ENCODE measurements at regions not wholly inside any gene's neighbourhood (a gene's known extent, or its start where the extent isn't known, plus 50 kb on each side); places are given as distances from the start of the nearest gene placed in this dataset.

DNA sequence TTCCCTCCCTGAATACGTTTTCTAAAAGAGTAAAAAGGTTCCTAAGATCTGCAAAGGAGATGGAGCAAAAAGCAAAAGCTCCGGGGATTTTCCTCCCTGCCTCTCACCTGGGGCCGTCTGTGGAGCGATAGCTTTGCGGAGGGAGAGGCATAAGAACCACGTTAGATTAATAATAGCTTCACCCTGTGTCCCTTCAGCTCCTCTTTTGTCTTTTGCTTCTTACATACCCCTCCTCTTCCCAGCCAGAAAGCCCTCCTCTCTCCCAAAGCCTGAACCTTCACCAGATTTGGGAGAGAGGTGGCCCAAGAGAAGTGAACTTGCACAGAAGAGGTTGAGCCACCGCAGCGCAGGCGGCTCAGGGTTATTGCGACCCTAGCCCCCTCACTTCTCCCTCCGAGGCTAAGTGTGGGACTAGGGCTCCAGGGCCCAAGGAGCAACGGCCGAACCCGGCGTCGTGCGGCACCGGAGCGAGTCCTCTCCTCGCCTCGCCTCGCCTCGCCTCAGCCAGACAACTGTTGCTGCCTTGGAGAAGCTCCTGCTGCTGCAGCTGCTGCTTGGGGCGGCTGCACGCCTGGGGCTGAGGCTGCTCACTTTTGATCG lies 97.6 kb upstream of the HSD17B12 start:
- Histone ChIP-seq H3K4me3 (ENCODE audit: control insufficient read depth in 2 of 3, extremely low read depth in 1 of 3, insufficient read depth in 2 of 3, low read depth in 1 of 3, low read length in 3 of 3) (no peak overlapping the region), H3K4me1 (ENCODE audit: control insufficient read depth, extremely low read depth, insufficient read depth, low read length) (peaks cover 7% of the 10 kb centered on the region), H3K4me2 (ENCODE audit: control insufficient read depth, extremely low read depth, insufficient read depth, low read depth, low read length) (no peak overlapping the region), H3K79me2 (ENCODE audit: control insufficient read depth, insufficient read depth, low read length) (no peaks in the 10 kb centered on the region), H3K9me3 (ENCODE audit: control insufficient read depth, low read depth, low read length) (no peaks in the 10 kb centered on the region), H3K9me1 (ENCODE audit: control insufficient read depth, extremely low read depth, insufficient read depth, low read length) (no peaks in the 10 kb centered on the region), H3K9ac (ENCODE audit: control insufficient read depth, extremely low read depth, insufficient read depth, low read length) (no peak overlapping the region), H3K27ac (ENCODE audit: control insufficient read depth, insufficient read depth, low read length) (no peak overlapping the region), H4K20me1 (ENCODE audit: control insufficient read depth, extremely low read depth, insufficient read depth, low read length) (peaks cover 2% of the 10 kb centered on the region), H2AFZ (ENCODE audit: control insufficient read depth, low read length) (no peak overlapping the region), H3K36me3 (ENCODE audit: control insufficient read depth in 2 of 2, extremely low read depth in 1 of 2, insufficient read depth in 2 of 2, low read length in 2 of 2) (no peaks in the 10 kb centered on the region), H3K27me3 (ENCODE audit: control insufficient read depth, extremely low read depth, insufficient read depth, low read length) (peaks cover 74% of the 10 kb centered on the region)
- DNase-seq (ENCODE audit: low read depth, low spot score) (no peak), FAIRE-seq (no peak)
- dilution Hi-C loops (cut with MboI; ENCODE audit: extremely low pct_ligation_motif_present, low sequenced_read_pairs), result no loop called here
- TF ChIP-seq CTCF (optimal IDR thresholded peaks at IDR 0.05 in 1 of 3, IDR thresholded peaks at IDR 0.05 in 1 of 3, conservative IDR thresholded peaks at IDR 0.05 in 1 of 3; ENCODE audit: extremely low read depth in 1 of 3, insufficient read depth in 2 of 3, low read length in 3 of 3) (no peak), EZH2 (IDR thresholded peaks at IDR 0.05; ENCODE audit: low read length) (no peak)

DNA sequence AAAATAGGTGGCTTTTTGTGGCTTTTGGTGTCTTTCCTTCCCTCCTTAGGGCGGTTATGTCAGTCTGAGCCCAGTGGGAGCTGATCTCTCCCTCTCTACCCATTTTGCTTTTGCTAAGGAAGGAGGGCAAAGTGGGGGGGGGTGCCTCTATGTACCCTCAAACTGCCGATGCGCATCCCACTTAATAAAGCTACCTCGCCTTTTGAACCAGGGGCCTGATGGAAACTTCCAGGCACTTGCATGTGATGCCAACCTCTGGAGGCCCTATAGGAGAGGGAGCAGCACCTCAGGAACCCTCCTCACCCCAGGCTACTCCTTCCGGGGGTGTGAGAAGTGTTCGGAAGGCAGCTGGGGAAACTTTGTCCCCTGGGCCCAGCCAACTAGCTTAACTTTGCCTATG lies 97.0 kb upstream of the HSD17B12 start:
- no peaks in the 10 kb centered on the region for H3K79me2 ChIP-seq (ENCODE audit: control insufficient read depth, insufficient read depth, low read length)
- H3K4me2 ChIP-seq (ENCODE audit: control insufficient read depth, extremely low read depth, insufficient read depth, low read depth, low read length), result no peak overlapping the region
- peaks cover 2% of the 10 kb centered on the region for H4K20me1 ChIP-seq (ENCODE audit: control insufficient read depth, extremely low read depth, insufficient read depth, low read length)
- H3K9me1 ChIP-seq (ENCODE audit: control insufficient read depth, extremely low read depth, insufficient read depth, low read length), result no peaks in the 10 kb centered on the region
- dilution Hi-C loops (cut with MboI; ENCODE audit: extremely low pct_ligation_motif_present, low sequenced_read_pairs), result no loop called here
- no peaks in the 10 kb centered on the region for H3K36me3 ChIP-seq (ENCODE audit: control insufficient read depth in 2 of 2, extremely low read depth in 1 of 2, insufficient read depth in 2 of 2, low read length in 2 of 2)
- H3K9ac ChIP-seq (ENCODE audit: control insufficient read depth, extremely low read depth, insufficient read depth, low read length), result no peak overlapping the region
- H3K4me1 ChIP-seq (ENCODE audit: control insufficient read depth, extremely low read depth, insufficient read depth, low read length), result peaks cover 7% of the 10 kb centered on the region
- H3K27me3 ChIP-seq (ENCODE audit: control insufficient read depth, extremely low read depth, insufficient read depth, low read length), result peaks cover 72% of the 10 kb centered on the region
- no peak for FAIRE-seq
- no peak overlapping the region for H3K27ac ChIP-seq (ENCODE audit: control insufficient read depth, insufficient read depth, low read length)
- no peak for DNase-seq (ENCODE audit: low read depth, low spot score)
- H2AFZ ChIP-seq (ENCODE audit: control insufficient read depth, low read length), result no peak overlapping the region
- TF ChIP-seq EZH2 (IDR thresholded peaks at IDR 0.05; ENCODE audit: low read length) (no peak), CTCF (optimal IDR thresholded peaks at IDR 0.05 in 1 of 3, IDR thresholded peaks at IDR 0.05 in 1 of 3, conservative IDR thresholded peaks at IDR 0.05 in 1 of 3; ENCODE audit: extremely low read depth in 1 of 3, insufficient read depth in 2 of 3, low read length in 3 of 3) (no peak)
- no peak overlapping the region for H3K4me3 ChIP-seq (ENCODE audit: control insufficient read depth in 2 of 3, extremely low read depth in 1 of 3, insufficient read depth in 2 of 3, low read depth in 1 of 3, low read length in 3 of 3)
- no peaks in the 10 kb centered on the region for H3K9me3 ChIP-seq (ENCODE audit: control insufficient read depth, low read depth, low read length)

Measured in keratinocyte (primary cell).